C4-2B (cell line): ENCODE measurements at regions not wholly inside any gene's neighbourhood (a gene's known extent, or its start where the extent isn't known, plus 50 kb on each side); places are given as distances from the start of the nearest gene placed in this dataset.

Experiments
- CTCF ChIP-seq: fragments of 450-650 bp; conservative IDR thresholded peaks from 2 replicates; pipeline ENCODE4 v1.5.1; 2017; ENCODE audit warnings: mild to moderate bottlenecking
- ZFX ChIP-seq: fragments of 450-650 bp; IDR thresholded peaks from 2 replicates; pipeline ENCODE4 v1.6.1; 2017

DNA sequence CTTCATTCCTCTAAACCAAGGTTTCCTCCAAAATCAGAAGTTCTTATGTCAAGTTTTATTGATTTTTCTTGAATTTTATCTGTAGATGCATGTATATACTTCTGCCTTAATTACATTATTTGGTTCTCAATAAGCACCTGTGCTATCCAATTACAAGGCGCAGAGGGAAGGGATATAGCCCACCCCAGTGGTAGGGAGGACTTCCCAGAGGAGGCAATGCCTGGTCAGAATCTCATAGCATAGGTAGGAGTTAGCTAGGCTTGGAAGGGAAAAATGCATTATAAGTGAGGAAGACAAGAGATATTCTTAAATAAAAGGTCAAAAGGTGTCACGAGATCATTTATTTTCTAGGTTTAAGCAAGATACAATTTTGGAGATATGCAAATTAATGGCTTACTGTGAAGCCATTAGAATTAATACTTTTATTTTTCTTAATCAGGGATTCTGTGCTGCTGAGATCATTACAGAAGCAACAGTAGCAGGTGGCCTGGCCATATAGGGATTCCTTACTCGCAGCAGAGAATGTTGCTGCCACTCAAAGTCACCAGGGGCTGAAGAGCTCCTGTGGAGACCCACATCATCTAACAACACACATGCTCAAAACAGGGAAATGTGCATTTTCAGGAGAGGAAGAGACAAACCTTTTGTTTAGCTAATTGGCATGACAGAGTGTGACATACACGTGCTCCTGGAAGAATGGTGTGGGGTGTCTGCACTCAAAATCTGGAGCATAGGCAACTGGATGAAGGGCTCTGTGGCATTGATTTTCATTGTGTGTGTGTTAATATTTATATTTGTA, 178.3 kb downstream of the ATG4C start:
- TF ChIP-seq CTCF = no peak
- no peak for TF ChIP-seq ZFX
